ENCODE measurements at regions not wholly inside any gene's neighbourhood (a gene's known extent, or its start where the extent isn't known, plus 50 kb on each side); places are given as distances from the start of the nearest gene placed in this dataset.

DNA sequence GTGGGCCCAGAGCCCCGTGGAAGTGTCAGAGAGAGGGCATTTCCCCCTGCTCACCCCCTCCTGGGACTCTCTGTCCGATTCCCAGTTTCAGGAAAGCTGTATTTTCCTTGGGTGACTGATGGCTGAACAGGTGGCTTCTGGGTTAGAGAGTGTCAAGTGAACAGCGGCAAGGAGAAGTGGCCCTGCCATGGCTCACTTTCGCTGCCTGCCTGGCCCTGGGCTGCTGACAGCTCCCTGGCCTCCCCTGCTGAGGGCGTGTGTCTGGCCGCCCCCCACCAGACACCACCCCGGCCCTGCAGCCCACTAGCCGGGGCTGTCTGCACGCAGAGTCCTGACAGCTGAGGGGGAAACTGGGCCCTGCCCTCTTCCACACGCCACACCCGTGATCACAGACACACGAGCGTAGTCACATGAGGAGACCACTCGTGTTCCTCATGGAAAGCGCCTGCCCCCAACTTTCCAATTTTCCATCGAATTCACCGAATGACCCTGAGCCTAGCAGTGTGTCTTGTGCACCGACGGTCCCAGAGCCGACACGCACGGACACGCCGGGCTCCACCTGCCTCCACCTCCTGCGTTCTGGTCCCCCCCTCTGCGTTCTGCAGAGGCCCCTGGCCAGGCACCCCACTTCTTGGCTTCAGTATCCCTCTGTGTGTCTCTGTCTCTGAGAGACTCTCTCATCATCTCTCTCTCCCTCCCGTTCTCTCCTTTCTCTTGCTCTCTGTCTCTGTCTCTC lies 60.6 kb upstream of the CASZ1 start:
- Histone ChIP-seq H4K20me1 (peaks cover 4% of the 10 kb centered on the region; the same call in 1 of the 2 replicates), H3K4me2 (no peak overlapping the region), H3K4me3 (no peak overlapping the region), H3K36me3 (no peaks in the 10 kb centered on the region), H3K9ac (no peak overlapping the region), H3K4me1 (no peaks in the 10 kb centered on the region), H3K9me3 (no peaks in the 10 kb centered on the region), H3K27me3 (peaks cover 16% of the 10 kb centered on the region), H3K27ac (no peak overlapping the region)
- TF ChIP-seq Cebpa-rat (IDR thresholded peaks at IDR 0.05) = no peak

DNA sequence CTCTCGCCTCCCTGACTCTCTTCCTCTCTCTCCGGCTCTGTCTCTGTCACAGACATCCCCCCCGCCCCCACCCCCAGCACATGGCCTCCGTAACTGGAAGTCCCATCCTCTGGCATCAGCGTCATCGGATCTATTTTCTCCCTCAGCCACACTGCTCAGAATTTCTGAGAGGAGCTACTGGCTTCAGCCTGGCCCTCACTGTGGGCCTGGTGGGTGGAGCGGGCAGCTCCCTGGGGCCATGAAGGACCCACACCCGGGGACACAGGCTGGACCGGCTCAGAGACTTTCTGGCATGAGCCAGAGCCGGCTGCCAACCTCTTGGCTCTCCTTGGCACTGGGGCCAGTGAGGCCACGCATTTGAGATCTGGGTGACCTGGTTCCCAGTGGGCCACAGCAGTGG lies 61.2 kb upstream of the CASZ1 start:
- Histone ChIP-seq H3K27ac (no peak overlapping the region), H3K4me1 (no peaks in the 10 kb centered on the region), H4K20me1 (peaks cover 4% of the 10 kb centered on the region; the same call in 1 of the 2 replicates), H3K27me3 (peaks cover 21% of the 10 kb centered on the region), H3K4me2 (no peak overlapping the region), H3K36me3 (no peaks in the 10 kb centered on the region), H3K9me3 (no peaks in the 10 kb centered on the region), H3K9ac (no peak overlapping the region), H3K4me3 (no peak overlapping the region)
- TF ChIP-seq Cebpa-rat (IDR thresholded peaks at IDR 0.05) = no peak

DNA sequence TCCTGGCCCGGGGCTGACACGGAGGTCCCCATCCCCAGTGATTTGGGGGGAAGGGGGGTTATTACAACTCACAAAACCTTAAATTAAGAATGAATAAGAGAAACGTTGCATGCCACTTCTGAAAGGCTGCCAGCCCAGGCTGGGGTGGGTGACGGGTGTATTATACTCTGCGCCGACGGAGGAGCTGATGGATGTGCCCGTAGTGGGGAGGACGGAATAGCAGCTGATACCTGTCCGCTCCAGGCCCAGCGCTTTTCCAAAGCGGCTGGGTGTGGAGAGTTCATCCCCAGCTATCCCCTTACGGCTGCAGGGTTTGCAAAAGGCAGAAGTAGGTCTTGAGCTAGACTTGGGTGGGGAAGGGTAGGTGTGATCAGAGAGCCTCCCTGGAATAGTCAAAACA lies 63.8 kb upstream of the CASZ1 start:
- Histone ChIP-seq H3K4me2 (no peak overlapping the region), H3K36me3 (no peaks in the 10 kb centered on the region), H3K27me3 (peaks cover 46% of the 10 kb centered on the region), H3K9ac (no peak overlapping the region), H4K20me1 (peaks cover 14% of the 10 kb centered on the region; the same call in 1 of the 2 replicates), H3K9me3 (no peaks in the 10 kb centered on the region), H3K4me1 (no peaks in the 10 kb centered on the region), H3K27ac (no peak overlapping the region), H3K4me3 (no peak overlapping the region)
- no peak for TF ChIP-seq Cebpa-rat (IDR thresholded peaks at IDR 0.05)

DNA sequence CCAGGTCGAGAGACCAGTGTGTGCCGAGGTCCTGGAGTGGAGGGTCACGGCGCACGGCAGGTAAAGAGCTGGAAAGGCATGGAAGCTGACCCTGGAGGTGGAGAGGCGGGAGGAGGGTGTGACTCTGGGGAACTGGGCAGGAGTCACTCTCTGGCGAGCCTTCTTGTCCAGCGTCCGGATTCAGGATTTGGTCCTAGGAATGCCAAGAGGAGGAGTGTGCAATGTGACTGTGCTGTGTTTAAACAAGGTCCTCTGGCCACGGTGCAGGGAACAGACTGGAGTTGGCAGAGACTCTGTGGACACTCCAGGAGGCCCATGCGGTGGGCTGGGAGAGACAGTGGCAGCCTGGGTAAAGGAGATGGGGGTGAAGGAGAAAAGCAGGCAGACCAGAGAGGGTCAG lies 64.2 kb upstream of the CASZ1 start:
- TF ChIP-seq Cebpa-rat (IDR thresholded peaks at IDR 0.05) = no peak
- H3K4me2 ChIP-seq = no peak overlapping the region
- no peak overlapping the region for H3K27ac ChIP-seq
- peaks cover 14% of the 10 kb centered on the region; the same call in 1 of the 2 replicates for H4K20me1 ChIP-seq
- no peaks in the 10 kb centered on the region for H3K4me1 ChIP-seq
- H3K27me3 ChIP-seq = peaks cover 51% of the 10 kb centered on the region
- no peak overlapping the region for H3K4me3 ChIP-seq
- no peaks in the 10 kb centered on the region for H3K36me3 ChIP-seq
- no peak overlapping the region for H3K9ac ChIP-seq
- H3K9me3 ChIP-seq = no peaks in the 10 kb centered on the region

DNA sequence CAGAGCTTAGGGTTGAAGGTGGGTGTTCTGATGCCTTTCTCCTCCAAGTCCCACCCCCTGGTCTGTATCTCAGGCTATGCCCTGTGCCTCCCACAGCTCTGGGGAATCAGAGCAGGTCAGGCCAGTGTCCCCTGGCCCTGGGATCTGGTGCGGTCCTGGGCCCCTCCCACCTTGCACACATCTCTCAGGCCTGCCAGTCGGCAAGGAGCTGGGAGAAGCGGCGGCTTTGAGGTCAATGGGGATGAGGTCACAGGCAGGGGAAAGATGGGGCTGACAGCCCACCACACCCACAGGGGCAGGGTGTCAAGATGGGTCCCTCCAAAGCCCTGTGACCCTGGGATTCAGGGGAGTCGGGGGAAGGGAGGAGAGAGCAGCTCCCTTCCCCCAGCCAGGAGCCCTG lies 65.4 kb upstream of the CASZ1 start:
- no peak for TF ChIP-seq Cebpa-rat (IDR thresholded peaks at IDR 0.05)
- Histone ChIP-seq H3K27ac (no peak overlapping the region), H3K27me3 (peaks cover 62% of the 10 kb centered on the region)

DNA sequence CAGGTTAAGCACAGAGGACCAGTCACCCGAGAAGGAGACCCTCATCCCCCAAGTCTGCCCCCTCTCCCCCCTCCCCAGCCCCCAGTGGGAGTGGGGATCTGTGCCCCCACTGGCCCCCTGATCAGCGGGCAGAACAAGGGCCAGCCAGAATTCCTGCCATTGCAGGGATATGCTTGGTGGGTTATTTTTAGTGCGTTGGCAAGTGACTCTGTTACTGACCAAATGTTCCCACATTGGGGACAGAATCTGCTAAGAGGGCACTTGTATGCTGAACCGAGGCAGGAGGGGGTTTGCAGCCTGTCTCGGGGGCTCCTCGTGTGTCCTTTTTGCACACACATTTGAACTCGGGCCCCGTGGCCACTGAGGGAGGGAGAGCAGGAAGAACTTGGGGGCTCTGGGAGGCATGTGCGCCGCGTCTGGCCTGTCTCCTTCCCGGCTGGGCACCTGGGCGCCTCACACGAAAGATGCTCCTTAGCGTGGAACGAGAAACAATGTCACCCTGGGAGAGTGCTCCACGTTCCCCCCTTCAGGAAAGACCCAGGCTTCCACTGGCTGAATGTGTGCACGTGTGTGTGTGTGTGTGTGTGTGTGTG lies 66.4 kb upstream of the CASZ1 start:
- TF ChIP-seq Cebpa-rat (IDR thresholded peaks at IDR 0.05) = no peak
- no peak overlapping the region for H3K9ac ChIP-seq
- peaks cover 9% of the 10 kb centered on the region for H3K4me1 ChIP-seq
- H3K27ac ChIP-seq = no peak overlapping the region
- H3K36me3 ChIP-seq = no peaks in the 10 kb centered on the region
- H3K27me3 ChIP-seq = peaks cover 73% of the 10 kb centered on the region
- H3K9me3 ChIP-seq = no peaks in the 10 kb centered on the region
- H4K20me1 ChIP-seq = peaks cover 26% of the 10 kb centered on the region
- H3K4me3 ChIP-seq = no peak overlapping the region
- H3K4me2 ChIP-seq = no peak overlapping the region

More for the DNA sequence above, 65.4 kb upstream of the CASZ1 start:
- Histone ChIP-seq H4K20me1 (peaks cover 20% of the 10 kb centered on the region; the same call in 1 of the 2 replicates), H3K9ac (no peak overlapping the region), H3K4me1 (peaks cover 5% of the 10 kb centered on the region; the same call in 1 of the 2 replicates), H3K9me3 (no peaks in the 10 kb centered on the region), H3K36me3 (no peaks in the 10 kb centered on the region), H3K4me3 (no peak overlapping the region), H3K4me2 (no peak overlapping the region)

DNA sequence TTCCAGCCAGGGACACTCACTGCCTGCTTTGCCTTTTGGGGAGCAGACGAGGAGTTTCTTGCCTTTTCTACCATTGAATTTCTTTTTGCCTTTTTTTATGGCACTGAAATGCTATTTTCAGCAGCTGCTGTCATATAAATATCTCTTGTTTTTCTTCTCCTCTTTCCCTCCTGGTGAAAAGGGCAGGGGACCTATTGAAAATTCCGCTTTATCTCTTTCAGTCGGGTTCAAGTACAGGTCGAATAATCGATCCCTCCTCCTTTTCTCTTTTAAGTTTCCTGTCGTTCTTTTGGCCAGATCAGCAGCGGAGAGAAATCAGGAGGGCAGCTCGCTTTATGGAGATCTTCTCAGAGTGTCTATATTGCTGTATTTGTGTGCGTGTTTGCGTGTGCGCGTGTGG lies 67.4 kb upstream of the CASZ1 start:
- Histone ChIP-seq H3K9me3 (no peaks in the 10 kb centered on the region), H3K9ac (no peak overlapping the region), H3K4me2 (no peak overlapping the region), H3K4me3 (no peak overlapping the region), H3K36me3 (no peaks in the 10 kb centered on the region), H3K27me3 (peaks cover 83% of the 10 kb centered on the region), H3K4me1 (peaks cover 9% of the 10 kb centered on the region), H3K27ac (no peak overlapping the region), H4K20me1 (peaks cover 37% of the 10 kb centered on the region)
- no peak for TF ChIP-seq Cebpa-rat (IDR thresholded peaks at IDR 0.05)

DNA sequence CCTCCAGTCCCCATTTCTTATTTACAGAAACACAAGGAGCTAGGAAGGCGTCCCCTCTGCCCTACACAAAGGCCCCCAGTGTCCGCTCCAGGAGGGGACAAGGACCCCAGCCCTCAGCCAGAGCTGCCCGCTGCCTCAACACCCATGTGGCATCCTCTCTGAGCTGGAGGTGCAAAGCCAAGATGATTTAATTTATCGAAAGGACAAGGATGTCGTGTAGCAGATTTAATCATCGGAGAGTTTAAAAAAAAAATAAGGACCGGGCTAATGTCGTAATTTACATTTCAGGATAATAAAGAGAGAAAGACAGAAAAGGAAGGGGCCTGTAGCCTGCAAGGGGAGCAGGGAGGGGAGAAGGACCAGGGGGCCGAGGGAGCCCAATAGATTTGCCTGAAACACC lies 68.3 kb upstream of the CASZ1 start:
- H3K36me3 ChIP-seq = no peaks in the 10 kb centered on the region
- TF ChIP-seq Cebpa-rat (IDR thresholded peaks at IDR 0.05) = no peak
- no peak overlapping the region for H3K4me3 ChIP-seq
- H3K9ac ChIP-seq = no peak overlapping the region
- H4K20me1 ChIP-seq = peaks cover 44% of the 10 kb centered on the region
- no peaks in the 10 kb centered on the region for H3K9me3 ChIP-seq
- H3K27ac ChIP-seq = no peak overlapping the region
- peaks cover 9% of the 10 kb centered on the region for H3K4me1 ChIP-seq
- no peak overlapping the region for H3K4me2 ChIP-seq
- H3K27me3 ChIP-seq = peaks cover 92% of the 10 kb centered on the region

DNA sequence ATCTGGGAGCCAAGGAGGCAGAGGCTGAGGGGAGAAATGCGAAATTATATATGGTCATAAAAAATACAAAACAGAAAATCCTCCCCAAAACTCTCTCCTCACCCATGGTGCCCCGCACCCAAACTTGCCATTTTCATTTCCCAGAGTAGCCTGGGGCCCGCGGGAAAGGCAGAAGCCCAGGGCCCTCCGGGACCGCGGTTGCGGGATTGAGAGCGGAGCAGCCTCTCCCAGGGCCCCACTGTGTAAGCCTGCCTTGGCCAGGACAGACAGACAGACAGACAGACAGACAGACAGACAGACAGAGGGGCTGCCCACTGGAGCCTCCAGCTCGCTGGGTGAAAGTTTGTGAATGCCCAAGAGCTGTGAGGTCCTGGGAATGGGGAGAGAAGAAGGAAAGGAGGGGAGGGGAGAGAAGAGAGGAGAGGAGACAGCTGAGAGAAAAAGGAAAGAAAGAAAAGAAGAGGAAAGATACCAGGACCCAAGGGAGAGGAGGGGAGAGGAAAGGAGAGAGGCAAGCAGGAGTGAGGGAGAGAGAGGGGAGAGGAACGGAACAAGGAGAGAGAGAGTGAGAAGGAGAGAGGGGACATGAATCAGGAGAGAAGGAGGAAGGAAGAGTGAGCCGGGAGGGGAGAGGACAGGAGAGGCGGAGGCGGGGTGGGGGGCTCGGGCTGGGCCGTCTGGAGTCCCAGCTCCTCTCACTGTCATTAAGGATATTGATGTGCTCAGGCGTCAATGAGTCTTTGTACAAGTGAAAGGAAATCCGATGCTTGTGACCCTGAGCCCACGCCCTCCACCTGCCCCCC lies 69.3 kb upstream of the CASZ1 start:
- TF ChIP-seq Cebpa-rat (IDR thresholded peaks at IDR 0.05) = no peak
- no peak overlapping the region for H3K27ac ChIP-seq
- peaks cover 44% of the 10 kb centered on the region for H4K20me1 ChIP-seq
- H3K4me3 ChIP-seq = no peak overlapping the region
- no peak overlapping the region for H3K9ac ChIP-seq
- H3K27me3 ChIP-seq = peaks cover 93% of the 10 kb centered on the region
- H3K4me1 ChIP-seq = peaks cover 13% of the 10 kb centered on the region
- no peak overlapping the region for H3K4me2 ChIP-seq
- no peaks in the 10 kb centered on the region for H3K9me3 ChIP-seq
- no peaks in the 10 kb centered on the region for H3K36me3 ChIP-seq
